HG03175 (cell line): ENCODE measurements at regions not wholly inside any gene's neighbourhood (a gene's known extent, or its start where the extent isn't known, plus 50 kb on each side); places are given as distances from the start of the nearest gene placed in this dataset.
"Not testable (repeated sequence)": the region's sequence is repeated elsewhere in the genome, so short reads cannot be mapped to it uniquely, and the experiment has no call there.

Source experiments
- ATAC-seq: cut with Tn5 transposase; IDR thresholded peaks from one replicate; pipeline ENCODE4 v1.9.1; 2021; ENCODE audit warnings: mild to moderate bottlenecking, moderate library complexity; ENCODE audit not compliant: unreplicated experiment

GRCh38 chr12:60441577-60441976 lies 845.7 kb downstream of the SLC16A7 start:
- ATAC-seq = no peak

GRCh38 chr12:60451457-60451856 lies 855.6 kb downstream of the SLC16A7 start:
- no peak for ATAC-seq

GRCh38 chr12:60465060-60465459 lies 869.2 kb downstream of the SLC16A7 start:
- ATAC-seq = no peak

GRCh38 chr12:60468546-60468945 lies 872.7 kb downstream of the SLC16A7 start:
- ATAC-seq = no peak

GRCh38 chr12:60475825-60476224 lies 880.0 kb downstream of the SLC16A7 start:
- ATAC-seq = no peak

- ATAC-seq = no peak
These were observed 891.5 kb downstream of the SLC16A7 start for GRCh38 chr12:60487284-60487683.

- ATAC-seq = no peak
These were observed 893.2 kb downstream of the SLC16A7 start for GRCh38 chr12:60489071-60489470.

- no peak for ATAC-seq
These were observed 898.4 kb downstream of the SLC16A7 start for GRCh38 chr12:60494244-60494643.

GRCh38 chr12:60498656-60499055 lies 902.8 kb downstream of the SLC16A7 start:
- ATAC-seq = no peak

GRCh38 chr12:60501124-60501729 lies 905.4 kb downstream of the SLC16A7 start:
- no peak for ATAC-seq

GRCh38 chr12:60522684-60523400 lies 927.0 kb downstream of the SLC16A7 start:
- no peak for ATAC-seq

- no peak for ATAC-seq
These were observed 933.4 kb downstream of the SLC16A7 start for GRCh38 chr12:60529261-60529660.

- no peak for ATAC-seq
These were observed 933.9 kb downstream of the SLC16A7 start for GRCh38 chr12:60529723-60530122.

- no peak for ATAC-seq
These were observed 939.5 kb downstream of the SLC16A7 start for GRCh38 chr12:60535363-60535762.

GRCh38 chr12:60539592-60539991 lies 943.8 kb downstream of the SLC16A7 start:
- no peak for ATAC-seq

- no peak for ATAC-seq
These were observed 973.1 kb downstream of the SLC16A7 start for GRCh38 chr12:60568914-60569313.

GRCh38 chr12:60577607-60578006 lies 981.8 kb downstream of the SLC16A7 start:
- no peak for ATAC-seq

- ATAC-seq = not testable (repeated sequence)
These were observed 991.8 kb downstream of the SLC16A7 start for GRCh38 chr12:60587664-60588063.

GRCh38 chr12:60594035-60594711 lies 998.3 kb downstream of the SLC16A7 start:
- ATAC-seq = no peak

GRCh38 chr12:60602601-60603000 lies 1006.8 kb downstream of the SLC16A7 start:
- ATAC-seq = no peak

GRCh38 chr12:60603475-60603874 lies 1007.6 kb downstream of the SLC16A7 start:
- not testable (repeated sequence) for ATAC-seq

- ATAC-seq = no peak
These were observed 1020.6 kb downstream of the SLC16A7 start for GRCh38 chr12:60616400-60616799.
